ENCODE measurements at regions not wholly inside any gene's neighbourhood (a gene's known extent, or its start where the extent isn't known, plus 50 kb on each side); places are given as distances from the start of the nearest gene placed in this dataset.

GRCh38 chr20:11861479-11861878 lies 56.2 kb upstream of the BTBD3 start:
- ChIA-PET POLR2A (no interaction called here), CTCF (no interaction called here)
- Mint-ChIP-seq H3K4me1 (no peaks in the 10 kb centered on the region), H3K27me3 (ENCODE audit: low read depth) (no peaks in the 10 kb centered on the region; the same call in 1 of the 2 replicates), H3K9me3 (no peaks in the 10 kb centered on the region), H3K27ac (no peak overlapping the region), H3K4me3 (no peak overlapping the region), H3K36me3 (no peaks in the 10 kb centered on the region)
- ATAC-seq (no peak), DNase-seq (ENCODE audit: low spot score) (no peak)
- TF ChIP-seq HMGA2 (CRISPR knock-in tag; IDR thresholded peaks at IDR 0.05), result no peak
- TF ChIP-seq ATF1 (CRISPR knock-in tag; IDR thresholded peaks at IDR 0.05), result no peak
- no peak for TF ChIP-seq ZNF532 (CRISPR knock-in tag; IDR thresholded peaks at IDR 0.05; ENCODE audit: borderline replicate concordance)
- TF ChIP-seq MAX (CRISPR knock-in tag; IDR thresholded peaks at IDR 0.05), result no peak
- no peak for TF ChIP-seq PRDM15 (CRISPR knock-in tag; IDR thresholded peaks at IDR 0.05)
- no peak for TF ChIP-seq ERG (CRISPR knock-in tag; IDR thresholded peaks at IDR 0.05)
- no peak for TF ChIP-seq ZSCAN18 (CRISPR knock-in tag; IDR thresholded peaks at IDR 0.05)
- no peak for TF ChIP-seq STAT6 (CRISPR knock-in tag; conservative IDR thresholded peaks at IDR 0.05; ENCODE audit: low read depth)
- no peak for TF ChIP-seq GABPB1 (CRISPR knock-in tag; IDR thresholded peaks at IDR 0.05)
- TF ChIP-seq FOXP4 (CRISPR knock-in tag; IDR thresholded peaks at IDR 0.05), result no peak
- no peak for TF ChIP-seq EMX1 (CRISPR knock-in tag; IDR thresholded peaks at IDR 0.05)
- TF ChIP-seq ZNF396 (CRISPR knock-in tag; IDR thresholded peaks at IDR 0.05; ENCODE audit: borderline replicate concordance), result no peak
- no peak for TF ChIP-seq NFE2L1 (CRISPR knock-in tag; IDR thresholded peaks at IDR 0.05)
- no peak for TF ChIP-seq ZNF671 (CRISPR knock-in tag; IDR thresholded peaks at IDR 0.05)
- TF ChIP-seq RORB (CRISPR knock-in tag; IDR thresholded peaks at IDR 0.05), result no peak
